Kidney (tissue), 13 donors: ENCODE measurements at regions not wholly inside any gene's neighbourhood (a gene's known extent, or its start where the extent isn't known, plus 50 kb on each side); places are given as distances from the start of the nearest gene placed in this dataset.

Experiments used
- DNase-seq, 5 donors: peaks; one replicate each; pipeline ENCODE4 v3.0.0-alpha.2; 2013 to 2020
- FAIRE-seq: peaks from 2 replicates; lab custom pipeline; 2012; peaks lifted over from hg19 to GRCh38; lab: Jason Lieb, UNC
- H3K27ac ChIP-seq, 2 donors: one replicate each; pipeline ENCODE4 v1.7.0; 2013; ENCODE audit warnings: low read depth in 2 of 2, low read length in 2 of 2, inconsistent platforms in 1 of 2
- H3K27me3 ChIP-seq: one replicate; pipeline ENCODE4 v1.7.1; 2013; ENCODE audit warnings: low read length, inconsistent platforms; ENCODE audit not compliant: control insufficient read depth, insufficient read depth
- H3K36me3 ChIP-seq, 3 donors: one replicate each; pipeline versions ENCODE4 v1.7.0 to v1.7.1; 2013; ENCODE audit warnings: low read length in 3 of 3, control low read depth in 1 of 3, inconsistent platforms in 1 of 3; ENCODE audit not compliant: insufficient read depth in 3 of 3, control insufficient read depth in 2 of 3
- H3K4me1 ChIP-seq, 3 donors: one replicate each; pipeline versions ENCODE4 v1.7.0 to v1.7.1; 2013; ENCODE audit warnings: low read length in 3 of 3, inconsistent platforms in 1 of 3, low read depth in 1 of 3; ENCODE audit not compliant: control insufficient read depth in 2 of 3, insufficient read depth in 2 of 3
- H3K4me3 ChIP-seq, 3 donors: one replicate each; pipeline versions ENCODE4 v1.7.0 to v1.8.1; 2013; ENCODE audit warnings: low read length in 3 of 3, control low read depth in 1 of 3, inconsistent platforms in 1 of 3
- H3K9ac ChIP-seq, 3 donors: one replicate each; pipeline versions ENCODE4 v1.7.0 to v1.7.1; 2013; ENCODE audit warnings: low read length in 3 of 3, control low read depth in 1 of 3, inconsistent platforms in 1 of 3
- H3K9me3 ChIP-seq, 3 donors: one replicate each; pipeline versions ENCODE4 v1.7.0 to v1.7.1; 2013; ENCODE audit warnings: low read length in 3 of 3, control low read depth in 1 of 3, inconsistent platforms in 1 of 3; ENCODE audit not compliant: control insufficient read depth in 2 of 3, insufficient read depth in 1 of 3
- CTCF ChIP-seq: IDR thresholded peaks from 3 replicates; pipeline ENCODE4 v1.5.1; 2012; ENCODE audit warnings: mild to moderate bottlenecking, moderate library complexity, borderline replicate concordance; ENCODE audit not compliant: insufficient read depth; ENCODE audit errors: extremely low read depth
- intact Hi-C: fragments of 100-400 bp; cut with DNase I; formaldehyde crosslinking; loops from one replicate; pipeline ENCODE4 v1.11.1; 2022
- donor health status: control.
- donor health status: control.
- donor health status: control.
- donor health status: control.
- donor health status: control.
- donor health status: DM: yes; HTN: yes; CAD: no.
- donor health status: Normal renal cell carcinoma (clear cell type).

DNA sequence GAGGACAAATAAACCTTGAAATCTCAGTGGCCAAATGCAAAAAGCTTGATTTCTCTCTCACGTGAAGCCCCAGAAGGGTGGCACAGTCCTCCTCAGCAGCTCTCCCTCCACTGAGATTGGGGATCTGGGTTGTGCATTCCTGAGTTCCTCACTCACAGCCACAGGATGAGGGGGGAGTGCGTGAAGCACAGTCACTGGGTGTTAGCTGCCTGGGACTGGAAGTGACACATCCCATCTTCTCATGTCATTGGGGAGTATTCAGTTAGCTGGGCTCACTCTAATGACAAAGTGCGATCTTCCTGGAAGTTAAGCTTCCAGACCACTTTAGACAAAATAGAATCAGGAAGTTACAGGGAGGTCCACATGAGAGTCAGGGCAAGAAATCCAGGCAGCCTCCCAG lies 192.2 kb upstream of the LRFN2 start:
- no peak overlapping the region for H3K4me3 ChIP-seq
- no peaks in the 10 kb centered on the region for H3K9me3 ChIP-seq
- no peaks in the 10 kb centered on the region for H3K36me3 ChIP-seq
- DNase-seq (no peak), FAIRE-seq (no peak)
- H3K27me3 ChIP-seq, result no peaks in the 10 kb centered on the region
- H3K4me1 ChIP-seq, result no peaks in the 10 kb centered on the region
- intact Hi-C loops, result no loop called here
- no peak overlapping the region for H3K27ac ChIP-seq
- no peak overlapping the region for H3K9ac ChIP-seq
- TF ChIP-seq CTCF, result no peak

DNA sequence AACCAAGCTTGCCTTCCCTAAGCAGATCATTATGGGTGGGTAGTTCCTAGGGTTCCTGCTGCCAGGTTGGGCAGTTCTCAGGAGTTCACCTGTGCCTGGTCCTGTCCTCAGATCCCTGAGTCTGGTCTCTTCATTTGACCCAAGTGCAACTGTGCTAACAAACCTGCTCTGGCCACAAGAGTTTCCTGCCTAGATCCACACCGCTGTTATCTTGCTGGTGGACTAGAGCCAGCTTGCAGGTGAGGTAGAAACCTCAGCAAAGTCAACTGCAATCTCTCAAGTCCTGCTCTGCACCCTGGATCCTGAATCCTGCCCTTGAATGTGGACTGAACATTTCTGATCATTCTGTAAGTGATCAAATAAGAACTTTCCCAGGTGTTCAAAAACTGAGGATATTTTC lies 191.8 kb upstream of the LRFN2 start:
- intact Hi-C loops, result no loop called here
- FAIRE-seq (no peak), DNase-seq (no peak)
- H3K9me3 ChIP-seq, result no peaks in the 10 kb centered on the region
- TF ChIP-seq CTCF, result no peak
- H3K9ac ChIP-seq, result no peak overlapping the region
- no peaks in the 10 kb centered on the region for H3K4me1 ChIP-seq
- H3K36me3 ChIP-seq, result no peaks in the 10 kb centered on the region
- no peak overlapping the region for H3K27ac ChIP-seq
- no peaks in the 10 kb centered on the region for H3K27me3 ChIP-seq
- H3K4me3 ChIP-seq, result no peak overlapping the region

- H3K27ac ChIP-seq, result no peak overlapping the region
- H3K36me3 ChIP-seq, result no peaks in the 10 kb centered on the region
- no peaks in the 10 kb centered on the region for H3K27me3 ChIP-seq
- H3K9ac ChIP-seq, result no peak overlapping the region
- DNase-seq (no peak), FAIRE-seq (no peak)
- H3K4me1 ChIP-seq, result no peaks in the 10 kb centered on the region
- no peak for TF ChIP-seq CTCF
- no peak overlapping the region for H3K4me3 ChIP-seq
- intact Hi-C loops, result no loop called here
- no peaks in the 10 kb centered on the region for H3K9me3 ChIP-seq
These were observed 191.0 kb upstream of the LRFN2 start for GRCh38 chr6:40778196-40778595.

DNA sequence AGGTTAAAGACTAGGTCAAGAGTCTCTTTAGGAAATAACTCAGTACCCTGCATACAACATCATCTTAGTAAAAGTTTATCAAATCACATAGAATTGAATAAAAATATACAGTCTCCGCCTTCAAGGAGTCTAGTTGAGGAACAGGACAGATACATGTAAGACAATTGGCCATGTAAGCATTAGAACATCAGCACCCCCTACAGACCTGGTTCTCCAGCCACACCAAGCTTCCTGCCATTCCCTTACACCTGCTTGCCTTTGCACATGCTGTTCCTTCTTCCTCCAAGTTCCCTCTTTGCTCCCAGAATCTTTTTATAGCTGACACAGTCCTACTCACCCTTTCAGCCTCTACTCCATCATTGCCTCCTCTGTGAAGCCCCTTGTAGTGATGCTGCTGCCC lies 187.8 kb upstream of the LRFN2 start:
- no peaks in the 10 kb centered on the region for H3K9me3 ChIP-seq
- no peak overlapping the region for H3K9ac ChIP-seq
- intact Hi-C loops, result no loop called here
- no peaks in the 10 kb centered on the region for H3K27me3 ChIP-seq
- FAIRE-seq, result no peak
- no peak overlapping the region for H3K27ac ChIP-seq
- H3K4me3 ChIP-seq, result no peak overlapping the region
- no peaks in the 10 kb centered on the region for H3K4me1 ChIP-seq
- no peak for TF ChIP-seq CTCF
- H3K36me3 ChIP-seq, result no peaks in the 10 kb centered on the region
- no peak for DNase-seq
